Endothelial cell of umbilical vein (primary cell): ENCODE measurements at regions not wholly inside any gene's neighbourhood (a gene's known extent, or its start where the extent isn't known, plus 50 kb on each side); places are given as distances from the start of the nearest gene placed in this dataset.

Source experiments
- BruUV-seq: library from RNA; stranded (reverse); fragments of 400-500 nt; replicated peaks from 2 replicates; lab custom pipeline; 2021; lab: Mats Ljungman, UMichigan
- CTCF ChIA-PET: fragments of 300-600, 350-600 bp; sonication (Branson Sonifier 250); formaldehyde crosslinking; loops from one replicate; lab custom pipeline; 2021; ENCODE audit warnings: antibody characterized with exemption, inconsistent platforms; lab: Charles Lee
- POLR2A ChIA-PET: fragments of 300-600, 350-600 bp; sonication (Branson Sonifier 250); formaldehyde crosslinking; loops from one replicate; lab custom pipeline; 2021; ENCODE audit warnings: antibody characterized with exemption, inconsistent platforms; lab: Charles Lee
- DNase-seq: peaks from one replicate; pipeline ENCODE4 v3.0.0-alpha.2; 2011; ENCODE audit warnings: low read depth, low spot score
- FAIRE-seq: peaks from 2 replicates; lab custom pipeline; 2011; peaks lifted over from hg19 to GRCh38; lab: Jason Lieb, UNC
- H2AFZ ChIP-seq: 2 replicates; pipeline ENCODE4 v1.6.0; 2012; ENCODE audit warnings: low read depth, low read length, control low read depth, inconsistent platforms
- H3K27ac ChIP-seq: 2 replicates; pipeline ENCODE4 v1.5.1; 2011; ENCODE audit warnings: low read depth, mild to moderate bottlenecking, control low read depth, low read length, moderate library complexity; ENCODE audit not compliant: insufficient read depth
- H3K27me3 ChIP-seq, 2 experiments: 2 replicates each; pipeline versions ENCODE4 v1.6.0 to v1.6.1; 2011; ENCODE audit warnings: low read length in 2 of 2, mixed read lengths in 1 of 2; ENCODE audit not compliant: control insufficient read depth in 2 of 2, insufficient read depth in 2 of 2
- H3K36me3 ChIP-seq, 2 experiments: 2 replicates in 1 of 2; 3 replicates in 1 of 2; pipeline ENCODE4 v1.5.1; 2011; ENCODE audit warnings: low read length in 2 of 2, mild to moderate bottlenecking in 1 of 2, moderate library complexity in 1 of 2; ENCODE audit not compliant: control insufficient read depth in 2 of 2, insufficient read depth in 2 of 2; ENCODE audit errors: extremely low read depth in 1 of 2
- H3K4me1 ChIP-seq: 3 replicates; pipeline ENCODE4 v1.5.1; 2011; ENCODE audit warnings: mild to moderate bottlenecking, low read length; ENCODE audit not compliant: control insufficient read depth, insufficient read depth; ENCODE audit errors: extremely low read depth
- H3K4me2 ChIP-seq: 2 replicates; pipeline ENCODE4 v1.6.1; 2011; ENCODE audit warnings: low read length, control low read depth, mixed read lengths; ENCODE audit not compliant: insufficient read depth
- H3K4me3 ChIP-seq, 3 experiments: fragments of 200-600 bp in 1 of 3; sonication (generic), shearing (Covaris generic) in 1 of 3; replicated peaks in 1 of 3; 2 replicates each; pipeline ENCODE4 v1.5.1; 2011 to 2016; ENCODE audit warnings: control low read depth in 3 of 3, low read length in 3 of 3, mild to moderate bottlenecking in 2 of 3, inconsistent platforms in 1 of 3, low read depth in 1 of 3, moderate library complexity in 1 of 3; ENCODE audit not compliant: insufficient read depth in 1 of 3
- H3K79me2 ChIP-seq: 2 replicates; pipeline ENCODE4 v1.6.0; 2012; ENCODE audit warnings: low read length, inconsistent platforms; ENCODE audit not compliant: control insufficient read depth, insufficient read depth
- H3K9ac ChIP-seq: replicated peaks from 2 replicates; pipeline ENCODE3; 2011; ENCODE audit warnings: low read length, control low read depth; ENCODE audit not compliant: insufficient read depth; ENCODE audit errors: extremely low read depth
- H3K9me1 ChIP-seq: replicated peaks from 3 replicates; pipeline ENCODE4 v1.6.0; 2011; ENCODE audit warnings: mild to moderate bottlenecking, low read length; ENCODE audit not compliant: control insufficient read depth, insufficient read depth; ENCODE audit errors: extremely low read depth
- H3K9me3 ChIP-seq: replicated peaks from 2 replicates; pipeline ENCODE4 v1.5.1; 2012; ENCODE audit warnings: low read length, inconsistent platforms; ENCODE audit not compliant: control insufficient read depth, insufficient read depth
- H4K20me1 ChIP-seq: replicated peaks from 2 replicates; pipeline ENCODE3; 2011; ENCODE audit warnings: mild to moderate bottlenecking, low read length; ENCODE audit not compliant: control insufficient read depth, insufficient read depth; ENCODE audit errors: extremely low read depth
- EZH2 ChIP-seq: IDR thresholded peaks from 2 replicates; pipeline ENCODE4 v1.6.1; 2012; ENCODE audit warnings: borderline replicate concordance, low read depth, mild to moderate bottlenecking, moderate library complexity, low read length, inconsistent platforms; ENCODE audit not compliant: severe bottlenecking
- FOS ChIP-seq: IDR thresholded peaks from 2 replicates; pipeline ENCODE4 v1.6.1; 2011; ENCODE audit warnings: mild to moderate bottlenecking, low read length, moderate library complexity, borderline replicate concordance; ENCODE audit not compliant: insufficient read depth
- GATA2 ChIP-seq: IDR thresholded peaks from 2 replicates; pipeline ENCODE4 v1.7.0; 2011; ENCODE audit warnings: low read depth, mild to moderate bottlenecking, moderate library complexity, mixed read lengths, low read length; ENCODE audit not compliant: insufficient read length, insufficient read depth
- JUN ChIP-seq: IDR thresholded peaks from 2 replicates; pipeline ENCODE4 v1.6.1; 2011; ENCODE audit warnings: borderline replicate concordance, low read depth; ENCODE audit not compliant: insufficient read length, insufficient read depth
- MYC ChIP-seq: IDR thresholded peaks from one replicate; pipeline ENCODE4 v1.6.1; 2011; ENCODE audit warnings: mild to moderate bottlenecking, low read depth, low read length
- POLR2A ChIP-seq: IDR thresholded peaks from 2 replicates; pipeline ENCODE4 v1.6.1; 2012; ENCODE audit warnings: low read depth, mild to moderate bottlenecking, control low read depth, low read length
- POLR2AphosphoS5 ChIP-seq: IDR thresholded peaks from 2 replicates; pipeline ENCODE4 v1.6.1; 2012; ENCODE audit warnings: low read depth, mild to moderate bottlenecking, control low read depth, low read length, moderate library complexity; ENCODE audit not compliant: insufficient read depth
- dilution Hi-C: fragments of 300-500 bp; cut with MboI; formaldehyde crosslinking; loops from one replicate; pipeline ENCODE4 v1.15.0; 2019; ENCODE audit warnings: low sequenced_read_pairs; ENCODE audit not compliant: extremely low pct_ligation_motif_present
- intact Hi-C: fragments of 100-400 bp; cut with micrococcal nuclease; formaldehyde crosslinking; loops from one replicate; pipeline ENCODE4 v1.10.0; 2022
- TF ChIP-seq, protein P1 (sequence below): IDR thresholded peaks from 2 replicates; pipeline ENCODE4 v1.6.1; 2011; ENCODE audit not compliant: insufficient read depth, insufficient read length
- TF ChIP-seq, protein P2 (sequence below), 2 donors: IDR thresholded peaks; 1 replicate in 1 of 2; 2 replicates in 1 of 2; pipeline ENCODE4 v1.5.1; 2011; ENCODE audit warnings: low read length in 2 of 2, mild to moderate bottlenecking in 2 of 2, moderate library complexity in 2 of 2, control low read depth in 1 of 2, inconsistent platforms in 1 of 2, low read depth in 1 of 2; ENCODE audit not compliant: insufficient read depth in 1 of 2; ENCODE audit errors: extremely low read depth in 1 of 2

DNA sequence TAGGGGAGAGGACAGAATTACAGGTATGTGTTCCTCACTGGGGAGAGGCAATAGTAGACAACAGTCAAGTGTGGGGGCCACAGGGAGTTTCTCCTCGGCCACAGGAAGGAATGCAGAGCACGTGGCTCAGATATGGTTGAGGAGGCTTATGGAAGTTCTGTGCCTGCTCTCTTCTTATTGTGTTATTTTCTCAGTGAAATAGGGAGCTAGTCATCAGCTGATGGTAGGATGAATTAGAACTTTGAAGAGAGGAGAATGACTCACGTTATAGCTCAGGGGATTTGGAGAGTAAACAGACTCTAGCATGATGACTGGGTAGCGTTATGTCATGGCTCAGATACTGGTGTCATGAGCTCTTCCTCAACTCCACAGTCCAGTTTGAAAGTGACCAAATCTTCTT lies 308.3 kb upstream of the IGFBP3 start:
- dilution Hi-C loops (no loop called here), intact Hi-C loops (no loop called here)
- Histone ChIP-seq H3K9ac (no peak overlapping the region), H2AFZ (no peak overlapping the region), H4K20me1 (no peaks in the 10 kb centered on the region), H3K4me3 (no peak overlapping the region), H3K79me2 (no peaks in the 10 kb centered on the region), H3K27ac (no peak overlapping the region), H3K9me1 (no peaks in the 10 kb centered on the region), H3K4me1 (no peaks in the 10 kb centered on the region), H3K36me3 (no peaks in the 10 kb centered on the region), H3K9me3 (no peaks in the 10 kb centered on the region), H3K4me2 (no peak overlapping the region), H3K27me3 (no peaks in the 10 kb centered on the region)
- DNase-seq (no peak), FAIRE-seq (no peak)
- ChIA-PET POLR2A (no interaction called here), CTCF (no interaction called here)
- TF ChIP-seq GATA2 = no peak
- no peak for TF ChIP-seq EZH2
- TF ChIP-seq POLR2A = no peak
- TF ChIP-seq JUN = no peak
- TF ChIP-seq POLR2AphosphoS5 = no peak
- no peak for TF ChIP-seq MYC
- TF ChIP-seq, protein P1, sequence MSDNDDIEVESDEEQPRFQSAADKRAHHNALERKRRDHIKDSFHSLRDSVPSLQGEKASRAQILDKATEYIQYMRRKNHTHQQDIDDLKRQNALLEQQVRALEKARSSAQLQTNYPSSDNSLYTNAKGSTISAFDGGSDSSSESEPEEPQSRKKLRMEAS = no peak
- TF ChIP-seq, protein P2, sequence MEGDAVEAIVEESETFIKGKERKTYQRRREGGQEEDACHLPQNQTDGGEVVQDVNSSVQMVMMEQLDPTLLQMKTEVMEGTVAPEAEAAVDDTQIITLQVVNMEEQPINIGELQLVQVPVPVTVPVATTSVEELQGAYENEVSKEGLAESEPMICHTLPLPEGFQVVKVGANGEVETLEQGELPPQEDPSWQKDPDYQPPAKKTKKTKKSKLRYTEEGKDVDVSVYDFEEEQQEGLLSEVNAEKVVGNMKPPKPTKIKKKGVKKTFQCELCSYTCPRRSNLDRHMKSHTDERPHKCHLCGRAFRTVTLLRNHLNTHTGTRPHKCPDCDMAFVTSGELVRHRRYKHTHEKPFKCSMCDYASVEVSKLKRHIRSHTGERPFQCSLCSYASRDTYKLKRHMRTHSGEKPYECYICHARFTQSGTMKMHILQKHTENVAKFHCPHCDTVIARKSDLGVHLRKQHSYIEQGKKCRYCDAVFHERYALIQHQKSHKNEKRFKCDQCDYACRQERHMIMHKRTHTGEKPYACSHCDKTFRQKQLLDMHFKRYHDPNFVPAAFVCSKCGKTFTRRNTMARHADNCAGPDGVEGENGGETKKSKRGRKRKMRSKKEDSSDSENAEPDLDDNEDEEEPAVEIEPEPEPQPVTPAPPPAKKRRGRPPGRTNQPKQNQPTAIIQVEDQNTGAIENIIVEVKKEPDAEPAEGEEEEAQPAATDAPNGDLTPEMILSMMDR (IDR thresholded peaks at IDR 0.05; ENCODE audit: extremely low read depth in 1 of 2, insufficient read depth in 1 of 2, low read depth in 1 of 2, low read length in 2 of 2) = no peak
- TF ChIP-seq FOS = no peak
- no TSS peak for BruUV-seq
